DOHH2 (cell line): ENCODE measurements at regions not wholly inside any gene's neighbourhood (a gene's known extent, or its start where the extent isn't known, plus 50 kb on each side); places are given as distances from the start of the nearest gene placed in this dataset.

Source experiments
- EZH2phosphoT487 ChIP-seq: fragments of 200-600 bp; sonication (generic); IDR thresholded peaks from 2 replicates; pipeline ENCODE4 v1.6.1; 2017; ENCODE audit warnings: borderline replicate concordance, mild to moderate bottlenecking, antibody characterized with exemption, low read length, moderate library complexity, mixed read lengths
- TF ChIP-seq, protein P1 (sequence below): fragments of 200-600 bp; sonication (generic); IDR thresholded peaks from one replicate; pipeline ENCODE4 v1.5.1; 2014; ENCODE audit warnings: antibody characterized with exemption, mild to moderate bottlenecking, low read depth, low read length; ENCODE audit not compliant: poor library complexity, severe bottlenecking

DNA sequence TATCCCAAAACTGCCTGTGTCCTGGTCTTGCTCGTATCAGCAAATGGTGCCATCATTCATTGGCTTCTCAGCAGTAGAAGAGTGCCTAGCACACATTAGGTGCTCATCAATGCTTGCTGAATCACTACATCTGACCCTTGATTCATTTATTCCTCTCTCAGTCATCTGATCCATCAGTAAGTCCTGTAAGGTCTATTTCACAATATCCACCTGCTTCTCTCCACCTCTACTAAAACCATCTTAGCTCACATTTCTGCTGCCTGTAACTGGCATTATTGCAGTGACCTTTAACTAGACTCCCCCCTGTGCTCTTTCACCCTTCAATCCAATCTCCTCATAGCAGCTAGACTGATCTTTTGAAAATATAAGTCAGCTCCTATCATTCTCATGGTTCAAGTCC, 387.6 kb upstream of the SPRED2 start:
- TF ChIP-seq, protein P1, sequence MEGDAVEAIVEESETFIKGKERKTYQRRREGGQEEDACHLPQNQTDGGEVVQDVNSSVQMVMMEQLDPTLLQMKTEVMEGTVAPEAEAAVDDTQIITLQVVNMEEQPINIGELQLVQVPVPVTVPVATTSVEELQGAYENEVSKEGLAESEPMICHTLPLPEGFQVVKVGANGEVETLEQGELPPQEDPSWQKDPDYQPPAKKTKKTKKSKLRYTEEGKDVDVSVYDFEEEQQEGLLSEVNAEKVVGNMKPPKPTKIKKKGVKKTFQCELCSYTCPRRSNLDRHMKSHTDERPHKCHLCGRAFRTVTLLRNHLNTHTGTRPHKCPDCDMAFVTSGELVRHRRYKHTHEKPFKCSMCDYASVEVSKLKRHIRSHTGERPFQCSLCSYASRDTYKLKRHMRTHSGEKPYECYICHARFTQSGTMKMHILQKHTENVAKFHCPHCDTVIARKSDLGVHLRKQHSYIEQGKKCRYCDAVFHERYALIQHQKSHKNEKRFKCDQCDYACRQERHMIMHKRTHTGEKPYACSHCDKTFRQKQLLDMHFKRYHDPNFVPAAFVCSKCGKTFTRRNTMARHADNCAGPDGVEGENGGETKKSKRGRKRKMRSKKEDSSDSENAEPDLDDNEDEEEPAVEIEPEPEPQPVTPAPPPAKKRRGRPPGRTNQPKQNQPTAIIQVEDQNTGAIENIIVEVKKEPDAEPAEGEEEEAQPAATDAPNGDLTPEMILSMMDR = no peak
- no peak for TF ChIP-seq EZH2phosphoT487
